ENCODE measurements at regions not wholly inside any gene's neighbourhood (a gene's known extent, or its start where the extent isn't known, plus 50 kb on each side); places are given as distances from the start of the nearest gene placed in this dataset.

DNA sequence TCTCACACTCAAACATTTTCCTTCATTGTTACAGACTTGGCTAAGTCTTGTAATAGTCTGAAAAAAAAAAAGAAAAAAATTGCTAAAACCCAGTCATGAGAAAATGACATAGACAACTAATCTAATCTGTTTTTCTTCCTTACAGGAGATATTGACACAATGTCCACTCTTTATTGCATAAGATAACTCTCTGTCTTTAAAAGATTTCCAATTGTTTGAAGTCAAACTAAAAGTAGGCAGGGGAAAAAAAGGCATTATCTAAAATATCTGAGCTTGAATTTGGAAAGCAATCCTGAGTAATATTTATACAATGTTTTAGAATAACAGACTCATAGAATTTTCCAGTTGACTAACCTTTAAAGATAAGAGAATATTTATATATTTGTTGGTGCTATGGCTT is 233.0 kb upstream of the CEP162 start:
- dilution Hi-C loops (cut with MboI; ENCODE audit: extremely low pct_ligation_motif_present, low sequenced_read_pairs), result no loop called here
- Histone ChIP-seq H3K36me3 (ENCODE audit: control insufficient read depth in 2 of 2, extremely low read depth in 1 of 2, insufficient read depth in 2 of 2, low read length in 2 of 2) (no peaks in the 10 kb centered on the region), H3K9ac (ENCODE audit: control insufficient read depth, extremely low read depth, insufficient read depth, low read length) (no peak overlapping the region), H3K4me3 (ENCODE audit: control insufficient read depth in 2 of 3, extremely low read depth in 1 of 3, insufficient read depth in 2 of 3, low read depth in 1 of 3, low read length in 3 of 3) (no peak overlapping the region), H3K4me2 (ENCODE audit: control insufficient read depth, extremely low read depth, insufficient read depth, low read depth, low read length) (no peak overlapping the region), H3K27me3 (ENCODE audit: control insufficient read depth, extremely low read depth, insufficient read depth, low read length) (no peaks in the 10 kb centered on the region), H2AFZ (ENCODE audit: control insufficient read depth, low read length) (no peak overlapping the region), H3K4me1 (ENCODE audit: control insufficient read depth, extremely low read depth, insufficient read depth, low read length) (no peaks in the 10 kb centered on the region), H3K9me3 (ENCODE audit: control insufficient read depth, low read depth, low read length) (no peaks in the 10 kb centered on the region), H3K79me2 (ENCODE audit: control insufficient read depth, insufficient read depth, low read length) (no peaks in the 10 kb centered on the region), H3K9me1 (ENCODE audit: control insufficient read depth, extremely low read depth, insufficient read depth, low read length) (no peaks in the 10 kb centered on the region), H4K20me1 (ENCODE audit: control insufficient read depth, extremely low read depth, insufficient read depth, low read length) (no peaks in the 10 kb centered on the region), H3K27ac (ENCODE audit: control insufficient read depth, insufficient read depth, low read length) (no peak overlapping the region)
- no peak for FAIRE-seq
- DNase-seq (ENCODE audit: low read depth, low spot score), result no peak
- TF ChIP-seq, protein P1, sequence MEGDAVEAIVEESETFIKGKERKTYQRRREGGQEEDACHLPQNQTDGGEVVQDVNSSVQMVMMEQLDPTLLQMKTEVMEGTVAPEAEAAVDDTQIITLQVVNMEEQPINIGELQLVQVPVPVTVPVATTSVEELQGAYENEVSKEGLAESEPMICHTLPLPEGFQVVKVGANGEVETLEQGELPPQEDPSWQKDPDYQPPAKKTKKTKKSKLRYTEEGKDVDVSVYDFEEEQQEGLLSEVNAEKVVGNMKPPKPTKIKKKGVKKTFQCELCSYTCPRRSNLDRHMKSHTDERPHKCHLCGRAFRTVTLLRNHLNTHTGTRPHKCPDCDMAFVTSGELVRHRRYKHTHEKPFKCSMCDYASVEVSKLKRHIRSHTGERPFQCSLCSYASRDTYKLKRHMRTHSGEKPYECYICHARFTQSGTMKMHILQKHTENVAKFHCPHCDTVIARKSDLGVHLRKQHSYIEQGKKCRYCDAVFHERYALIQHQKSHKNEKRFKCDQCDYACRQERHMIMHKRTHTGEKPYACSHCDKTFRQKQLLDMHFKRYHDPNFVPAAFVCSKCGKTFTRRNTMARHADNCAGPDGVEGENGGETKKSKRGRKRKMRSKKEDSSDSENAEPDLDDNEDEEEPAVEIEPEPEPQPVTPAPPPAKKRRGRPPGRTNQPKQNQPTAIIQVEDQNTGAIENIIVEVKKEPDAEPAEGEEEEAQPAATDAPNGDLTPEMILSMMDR (optimal IDR thresholded peaks at IDR 0.05 in 1 of 3, IDR thresholded peaks at IDR 0.05 in 1 of 3, conservative IDR thresholded peaks at IDR 0.05 in 1 of 3; ENCODE audit: extremely low read depth in 1 of 3, insufficient read depth in 2 of 3, low read length in 3 of 3), result no peak
- no peak for TF ChIP-seq EZH2 (IDR thresholded peaks at IDR 0.05; ENCODE audit: low read length)

DNA sequence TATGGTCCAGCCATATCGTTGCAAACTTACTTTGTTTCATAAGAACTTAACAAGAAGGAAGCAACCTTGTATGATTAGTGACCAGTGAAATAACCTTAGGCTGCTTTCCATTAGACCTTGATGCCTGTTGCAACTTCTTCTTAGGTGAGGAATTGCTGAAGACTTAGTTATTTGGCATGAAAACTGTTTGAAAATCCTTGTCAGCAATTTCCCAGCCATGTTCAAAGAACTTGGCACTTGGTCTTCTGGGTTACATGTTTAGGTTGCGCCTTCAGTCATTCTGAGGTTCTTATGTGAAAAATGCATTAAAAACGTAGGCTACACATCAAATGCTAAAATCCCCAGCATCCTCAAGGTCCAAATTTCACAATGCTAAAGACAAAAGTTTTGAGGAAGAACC is 232.0 kb upstream of the CEP162 start:
- Histone ChIP-seq H3K9ac (ENCODE audit: control insufficient read depth, extremely low read depth, insufficient read depth, low read length) (no peak overlapping the region), H3K27me3 (ENCODE audit: control insufficient read depth, extremely low read depth, insufficient read depth, low read length) (no peaks in the 10 kb centered on the region), H3K79me2 (ENCODE audit: control insufficient read depth, insufficient read depth, low read length) (no peaks in the 10 kb centered on the region), H3K4me1 (ENCODE audit: control insufficient read depth, extremely low read depth, insufficient read depth, low read length) (no peaks in the 10 kb centered on the region), H3K27ac (ENCODE audit: control insufficient read depth, insufficient read depth, low read length) (no peak overlapping the region), H3K36me3 (ENCODE audit: control insufficient read depth in 2 of 2, extremely low read depth in 1 of 2, insufficient read depth in 2 of 2, low read length in 2 of 2) (no peaks in the 10 kb centered on the region), H4K20me1 (ENCODE audit: control insufficient read depth, extremely low read depth, insufficient read depth, low read length) (no peaks in the 10 kb centered on the region), H3K4me3 (ENCODE audit: control insufficient read depth in 2 of 3, extremely low read depth in 1 of 3, insufficient read depth in 2 of 3, low read depth in 1 of 3, low read length in 3 of 3) (no peak overlapping the region), H3K4me2 (ENCODE audit: control insufficient read depth, extremely low read depth, insufficient read depth, low read depth, low read length) (no peak overlapping the region), H2AFZ (ENCODE audit: control insufficient read depth, low read length) (no peak overlapping the region), H3K9me3 (ENCODE audit: control insufficient read depth, low read depth, low read length) (no peaks in the 10 kb centered on the region), H3K9me1 (ENCODE audit: control insufficient read depth, extremely low read depth, insufficient read depth, low read length) (no peaks in the 10 kb centered on the region)
- TF ChIP-seq EZH2 (IDR thresholded peaks at IDR 0.05; ENCODE audit: low read length), result no peak
- TF ChIP-seq, protein P1 (optimal IDR thresholded peaks at IDR 0.05 in 1 of 3, IDR thresholded peaks at IDR 0.05 in 1 of 3, conservative IDR thresholded peaks at IDR 0.05 in 1 of 3; ENCODE audit: extremely low read depth in 1 of 3, insufficient read depth in 2 of 3, low read length in 3 of 3), result no peak
- dilution Hi-C loops (cut with MboI; ENCODE audit: extremely low pct_ligation_motif_present, low sequenced_read_pairs), result no loop called here
- DNase-seq (ENCODE audit: low read depth, low spot score), result no peak
- no peak for FAIRE-seq

Measured in keratinocyte (primary cell).